Breast epithelium (tissue), 3 donors: ENCODE measurements at regions not wholly inside any gene's neighbourhood (a gene's known extent, or its start where the extent isn't known, plus 50 kb on each side); places are given as distances from the start of the nearest gene placed in this dataset.

ENCODE experiments used
- CTCF ChIP-seq, 3 donors: fragments of 450-650 bp; IDR thresholded peaks; one replicate each; pipeline ENCODE4 v1.5.1; 2016 to 2017; ENCODE audit warnings: antibody characterized with exemption in 3 of 3, mild to moderate bottlenecking in 3 of 3, moderate library complexity in 3 of 3
- POLR2A ChIP-seq: fragments of 450-650 bp; IDR thresholded peaks from one replicate; pipeline ENCODE4 v1.6.1; 2016; ENCODE audit warnings: antibody characterized with exemption, mild to moderate bottlenecking, moderate library complexity
- POLR2AphosphoS5 ChIP-seq, 3 donors: sonication (generic); formaldehyde crosslinking; IDR thresholded peaks; one replicate each; pipeline ENCODE4 v1.6.1; 2017; ENCODE audit warnings: antibody characterized with exemption in 3 of 3

GRCh38 chr20:48440916-48441315 lies 386.9 kb downstream of the PREX1 start:
- no peak for TF ChIP-seq POLR2AphosphoS5 (IDR thresholded peaks at IDR 0.05)
- no peak for TF ChIP-seq CTCF (IDR thresholded peaks at IDR 0.05)
- no peak for TF ChIP-seq POLR2A
